ENCODE measurements at regions not wholly inside any gene's neighbourhood (a gene's known extent, or its start where the extent isn't known, plus 50 kb on each side); places are given as distances from the start of the nearest gene placed in this dataset.

DNA sequence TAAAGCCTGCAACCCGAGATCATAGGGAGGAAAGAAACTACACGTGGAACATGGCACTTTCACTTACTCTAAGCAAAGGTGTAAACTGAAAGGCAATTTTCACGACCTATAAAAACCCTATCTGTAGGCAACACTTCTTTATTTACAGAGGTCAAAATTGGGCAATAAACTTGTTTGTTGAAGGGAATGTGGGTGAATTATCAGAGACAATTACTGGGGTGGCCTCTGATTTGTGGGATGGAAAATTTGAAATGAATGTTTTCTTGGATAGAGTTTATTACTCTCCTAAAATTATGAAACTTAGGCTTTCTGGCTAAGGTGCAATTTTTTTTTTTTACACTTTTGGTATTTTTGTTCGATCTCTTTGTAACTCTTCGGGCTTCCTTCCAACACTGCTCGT is 734.1 kb upstream of the TENM3 start:
- Mint-ChIP-seq H3K4me1 (ENCODE audit: low read depth) (peaks cover 9% of the 10 kb centered on the region), H3K36me3 (ENCODE audit: insufficient read depth) (no peaks in the 10 kb centered on the region), H3K9me3 (ENCODE audit: low read depth) (no peaks in the 10 kb centered on the region), H3K27me3 (peaks cover 53% of the 10 kb centered on the region), H3K4me3 (ENCODE audit: low read depth) (no peak overlapping the region), H3K27ac (no peak overlapping the region)
- no peak for DNase-seq (ENCODE audit: low spot score, unreplicated experiment)
- TF ChIP-seq, protein P1, sequence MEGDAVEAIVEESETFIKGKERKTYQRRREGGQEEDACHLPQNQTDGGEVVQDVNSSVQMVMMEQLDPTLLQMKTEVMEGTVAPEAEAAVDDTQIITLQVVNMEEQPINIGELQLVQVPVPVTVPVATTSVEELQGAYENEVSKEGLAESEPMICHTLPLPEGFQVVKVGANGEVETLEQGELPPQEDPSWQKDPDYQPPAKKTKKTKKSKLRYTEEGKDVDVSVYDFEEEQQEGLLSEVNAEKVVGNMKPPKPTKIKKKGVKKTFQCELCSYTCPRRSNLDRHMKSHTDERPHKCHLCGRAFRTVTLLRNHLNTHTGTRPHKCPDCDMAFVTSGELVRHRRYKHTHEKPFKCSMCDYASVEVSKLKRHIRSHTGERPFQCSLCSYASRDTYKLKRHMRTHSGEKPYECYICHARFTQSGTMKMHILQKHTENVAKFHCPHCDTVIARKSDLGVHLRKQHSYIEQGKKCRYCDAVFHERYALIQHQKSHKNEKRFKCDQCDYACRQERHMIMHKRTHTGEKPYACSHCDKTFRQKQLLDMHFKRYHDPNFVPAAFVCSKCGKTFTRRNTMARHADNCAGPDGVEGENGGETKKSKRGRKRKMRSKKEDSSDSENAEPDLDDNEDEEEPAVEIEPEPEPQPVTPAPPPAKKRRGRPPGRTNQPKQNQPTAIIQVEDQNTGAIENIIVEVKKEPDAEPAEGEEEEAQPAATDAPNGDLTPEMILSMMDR (IDR thresholded peaks at IDR 0.05; ENCODE audit: unreplicated experiment): no peak

DNA sequence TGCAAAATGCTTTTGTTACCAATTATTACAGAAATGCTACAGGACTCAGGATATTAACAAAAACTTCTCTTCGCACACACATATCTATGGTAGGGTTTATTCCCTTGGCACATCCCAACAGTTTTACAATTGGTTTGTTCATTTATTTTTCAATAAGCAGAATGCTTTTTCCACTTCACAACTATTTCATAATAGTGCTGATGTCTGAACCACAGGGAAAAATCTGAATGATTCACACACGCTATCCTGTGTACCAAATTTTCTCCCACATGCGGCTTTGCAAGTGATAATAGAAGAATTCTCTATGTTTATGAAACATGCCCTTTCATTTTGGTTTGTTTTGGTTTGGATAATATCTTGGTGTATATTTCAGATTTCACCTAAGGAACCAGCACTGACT is 725.7 kb upstream of the TENM3 start:
- H3K27ac Mint-ChIP-seq: no peak overlapping the region
- DNase-seq (ENCODE audit: low spot score, unreplicated experiment): no peak
- no peak overlapping the region for H3K4me3 Mint-ChIP-seq (ENCODE audit: low read depth)
- H3K9me3 Mint-ChIP-seq (ENCODE audit: low read depth): peaks cover 14% of the 10 kb centered on the region
- H3K27me3 Mint-ChIP-seq: peaks cover 9% of the 10 kb centered on the region
- peaks cover 2% of the 10 kb centered on the region for H3K36me3 Mint-ChIP-seq (ENCODE audit: insufficient read depth)
- H3K4me1 Mint-ChIP-seq (ENCODE audit: low read depth): peaks cover 2% of the 10 kb centered on the region
- TF ChIP-seq, protein P1 (IDR thresholded peaks at IDR 0.05; ENCODE audit: unreplicated experiment): no peak

DNA sequence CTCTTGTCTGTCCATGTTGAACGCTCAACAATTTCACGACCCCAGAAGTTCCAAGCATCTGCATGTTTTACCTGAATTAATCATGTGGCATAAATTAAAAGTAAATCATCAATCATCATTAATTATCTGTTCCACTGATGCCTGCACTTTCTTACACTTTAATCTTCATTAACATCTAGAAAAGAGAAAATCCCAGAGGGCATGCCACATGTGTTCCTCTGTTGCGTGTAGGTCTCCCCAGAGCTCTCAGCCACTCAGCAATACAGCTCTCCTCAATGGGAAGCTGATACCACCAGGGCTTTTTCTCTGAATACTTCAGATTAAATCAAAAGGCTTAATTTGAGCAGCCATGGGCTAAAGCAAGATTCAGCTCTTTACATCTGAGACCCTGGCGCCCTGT is 722.4 kb upstream of the TENM3 start:
- peaks cover 2% of the 10 kb centered on the region for H3K36me3 Mint-ChIP-seq (ENCODE audit: insufficient read depth)
- no peak overlapping the region for H3K27ac Mint-ChIP-seq
- TF ChIP-seq, protein P1 (IDR thresholded peaks at IDR 0.05; ENCODE audit: unreplicated experiment): no peak
- H3K27me3 Mint-ChIP-seq: no peaks in the 10 kb centered on the region
- peaks cover 18% of the 10 kb centered on the region for H3K9me3 Mint-ChIP-seq (ENCODE audit: low read depth)
- no peak overlapping the region for H3K4me3 Mint-ChIP-seq (ENCODE audit: low read depth)
- H3K4me1 Mint-ChIP-seq (ENCODE audit: low read depth): peaks cover 2% of the 10 kb centered on the region
- no peak for DNase-seq (ENCODE audit: low spot score, unreplicated experiment)

DNA sequence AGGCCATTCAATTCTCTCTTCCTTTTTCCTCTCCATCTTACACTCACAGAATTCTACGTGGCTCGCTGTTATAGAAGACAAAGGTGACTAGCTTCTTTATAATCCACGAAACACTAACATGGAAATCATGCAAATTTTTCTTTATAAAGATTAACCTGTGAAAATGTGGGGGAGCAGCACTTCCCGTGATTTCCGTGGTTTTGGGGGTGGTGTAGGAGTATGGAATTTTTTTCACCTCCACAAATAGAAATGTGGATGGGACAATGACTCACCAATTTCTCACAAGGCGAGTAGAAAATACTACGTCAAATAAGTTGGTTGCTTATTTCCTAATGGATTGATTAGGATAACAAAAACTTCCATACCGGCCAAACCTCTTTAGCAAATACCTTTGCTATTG is 719.2 kb upstream of the TENM3 start:
- peaks cover 1% of the 10 kb centered on the region for H3K36me3 Mint-ChIP-seq (ENCODE audit: insufficient read depth)

DNA sequence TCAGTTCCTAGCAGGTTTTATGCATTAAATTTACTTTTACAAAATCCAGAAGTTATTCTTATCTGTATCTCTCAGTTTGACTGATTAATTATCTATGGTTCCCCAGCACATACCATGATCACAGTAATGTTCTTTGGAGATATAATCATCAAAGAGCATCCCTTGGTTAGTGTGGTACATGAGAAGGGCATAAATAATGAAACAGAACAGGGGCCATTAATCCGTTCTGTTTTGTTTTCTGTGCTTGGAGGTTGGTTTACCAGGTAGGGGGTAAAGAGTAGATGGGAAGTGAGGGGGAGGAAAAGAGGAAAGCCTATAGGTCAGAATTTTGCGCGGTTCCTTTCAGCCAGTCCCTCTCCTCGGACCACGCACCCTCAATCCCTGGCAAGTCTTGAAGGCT is 718.7 kb upstream of the TENM3 start:
- H3K36me3 Mint-ChIP-seq (ENCODE audit: insufficient read depth): no peaks in the 10 kb centered on the region
- DNase-seq (ENCODE audit: low spot score, unreplicated experiment): no peak
- H3K27ac Mint-ChIP-seq: no peak overlapping the region
- no peaks in the 10 kb centered on the region for H3K27me3 Mint-ChIP-seq
- H3K4me1 Mint-ChIP-seq (ENCODE audit: low read depth): peaks cover 8% of the 10 kb centered on the region
- no peak overlapping the region for H3K4me3 Mint-ChIP-seq (ENCODE audit: low read depth)
- TF ChIP-seq, protein P1 (IDR thresholded peaks at IDR 0.05; ENCODE audit: unreplicated experiment): no peak
- peaks cover 5% of the 10 kb centered on the region for H3K9me3 Mint-ChIP-seq (ENCODE audit: low read depth)

More for the DNA sequence above, 719.2 kb upstream of the TENM3 start:
- Mint-ChIP-seq H3K27ac (no peak overlapping the region), H3K4me1 (ENCODE audit: low read depth) (peaks cover 6% of the 10 kb centered on the region), H3K27me3 (no peaks in the 10 kb centered on the region), H3K4me3 (ENCODE audit: low read depth) (no peak overlapping the region), H3K9me3 (ENCODE audit: low read depth) (peaks cover 10% of the 10 kb centered on the region)
- DNase-seq (ENCODE audit: low spot score, unreplicated experiment): no peak
- TF ChIP-seq, protein P1 (IDR thresholded peaks at IDR 0.05; ENCODE audit: unreplicated experiment): no peak
